Esophagus squamous epithelium (tissue), 4 donors: ENCODE measurements at regions not wholly inside any gene's neighbourhood (a gene's known extent, or its start where the extent isn't known, plus 50 kb on each side); places are given as distances from the start of the nearest gene placed in this dataset.

Experiments
- POLR2A ChIP-seq, 4 donors: fragments of 450-650 bp; IDR thresholded peaks; one replicate each; pipeline ENCODE4 v1.6.1; 2017; ENCODE audit warnings: antibody characterized with exemption in 4 of 4, mild to moderate bottlenecking in 4 of 4, moderate library complexity in 3 of 4
- TF ChIP-seq, protein P1 (sequence below), 6 experiments: fragments of 450-650 bp in 4 of 6; fragments of 200-600 bp in 2 of 6; sonication (generic) in 2 of 6; IDR thresholded peaks; one replicate each; pipeline ENCODE4 v1.5.1; 2016 to 2019; ENCODE audit warnings: antibody characterized with exemption in 6 of 6, mild to moderate bottlenecking in 4 of 6, moderate library complexity in 4 of 6

DNA sequence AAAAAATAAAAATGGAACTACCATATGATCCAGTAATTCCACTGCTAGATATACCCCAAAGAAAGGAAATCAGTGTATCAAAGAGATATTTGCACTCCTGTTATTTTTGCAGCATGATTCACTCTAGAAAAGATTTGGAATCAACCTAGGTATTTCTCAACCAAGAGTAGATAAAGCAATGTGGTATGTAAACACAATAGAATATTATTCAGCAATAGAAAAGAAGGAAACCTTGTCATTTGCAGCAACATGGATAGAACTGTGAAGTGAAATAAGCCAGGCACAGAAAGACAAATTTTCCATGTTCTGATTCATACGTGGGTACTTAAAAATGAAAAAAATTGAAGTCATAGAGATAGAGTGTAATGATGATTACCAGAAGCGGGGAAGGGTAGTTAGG lies 362.3 kb upstream of the EPHA5 start:
- TF ChIP-seq, protein P1, sequence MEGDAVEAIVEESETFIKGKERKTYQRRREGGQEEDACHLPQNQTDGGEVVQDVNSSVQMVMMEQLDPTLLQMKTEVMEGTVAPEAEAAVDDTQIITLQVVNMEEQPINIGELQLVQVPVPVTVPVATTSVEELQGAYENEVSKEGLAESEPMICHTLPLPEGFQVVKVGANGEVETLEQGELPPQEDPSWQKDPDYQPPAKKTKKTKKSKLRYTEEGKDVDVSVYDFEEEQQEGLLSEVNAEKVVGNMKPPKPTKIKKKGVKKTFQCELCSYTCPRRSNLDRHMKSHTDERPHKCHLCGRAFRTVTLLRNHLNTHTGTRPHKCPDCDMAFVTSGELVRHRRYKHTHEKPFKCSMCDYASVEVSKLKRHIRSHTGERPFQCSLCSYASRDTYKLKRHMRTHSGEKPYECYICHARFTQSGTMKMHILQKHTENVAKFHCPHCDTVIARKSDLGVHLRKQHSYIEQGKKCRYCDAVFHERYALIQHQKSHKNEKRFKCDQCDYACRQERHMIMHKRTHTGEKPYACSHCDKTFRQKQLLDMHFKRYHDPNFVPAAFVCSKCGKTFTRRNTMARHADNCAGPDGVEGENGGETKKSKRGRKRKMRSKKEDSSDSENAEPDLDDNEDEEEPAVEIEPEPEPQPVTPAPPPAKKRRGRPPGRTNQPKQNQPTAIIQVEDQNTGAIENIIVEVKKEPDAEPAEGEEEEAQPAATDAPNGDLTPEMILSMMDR (IDR thresholded peaks at IDR 0.05): no peak
- TF ChIP-seq POLR2A (IDR thresholded peaks at IDR 0.05): no peak
